Activated T-cell treated with anti-CD3 and anti-CD28 coated beads, Interleukin-2, amount 50 U/mL, for 24 hours (primary cell): ENCODE measurements at regions not wholly inside any gene's neighbourhood (a gene's known extent, or its start where the extent isn't known, plus 50 kb on each side); places are given as distances from the start of the nearest gene placed in this dataset.

ENCODE experiments used
- DNase-seq: peaks from one replicate; pipeline ENCODE4 v3.0.0-alpha.2; 2020
- H3K27ac Mint-ChIP-seq: 2 replicates; pipeline ENCODE4 v1.8.0; 2020; ENCODE audit warnings: mild to moderate bottlenecking, mixed read lengths
- H3K27me3 Mint-ChIP-seq: 2 replicates; pipeline ENCODE4 v1.8.0; 2020; ENCODE audit warnings: mixed read lengths
- H3K36me3 Mint-ChIP-seq: 2 replicates; pipeline ENCODE4 v1.8.0; 2020; ENCODE audit warnings: low read depth, mixed read lengths
- H3K4me1 Mint-ChIP-seq: 2 replicates; pipeline ENCODE4 v1.8.0; 2020; ENCODE audit warnings: low read depth, mixed read lengths
- H3K4me3 Mint-ChIP-seq: 2 replicates; pipeline ENCODE4 v1.8.0; 2020; ENCODE audit warnings: mild to moderate bottlenecking, moderate library complexity, mixed read lengths
- H3K9me3 Mint-ChIP-seq: 2 replicates; pipeline ENCODE4 v1.8.0; 2020; ENCODE audit warnings: mixed read lengths

DNA sequence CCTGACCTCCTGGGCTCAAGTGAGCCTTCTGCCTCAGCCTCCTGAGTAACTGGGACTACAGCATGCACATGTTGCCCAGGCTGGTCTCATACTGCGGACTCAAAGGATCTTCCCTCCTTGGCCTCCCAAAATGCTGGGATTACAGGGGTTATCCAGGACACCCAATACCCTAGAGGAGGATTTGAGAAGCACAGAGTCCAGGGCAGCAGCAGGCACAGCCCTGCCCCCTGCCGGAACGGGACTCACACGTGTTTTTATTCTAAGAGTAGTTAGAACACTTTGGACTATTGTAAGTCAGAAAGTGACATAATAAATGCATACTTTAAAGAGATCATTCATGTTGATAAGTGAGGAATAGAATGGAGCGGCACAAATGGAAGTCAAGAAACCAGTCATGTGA is 80.2 kb downstream of the C6orf118 start:
- H3K4me1 Mint-ChIP-seq, result no peaks in the 10 kb centered on the region
- H3K27ac Mint-ChIP-seq, result no peak overlapping the region
- no peaks in the 10 kb centered on the region for H3K36me3 Mint-ChIP-seq
- peaks cover under 1% of the 10 kb centered on the region for H3K9me3 Mint-ChIP-seq
- H3K27me3 Mint-ChIP-seq, result no peaks in the 10 kb centered on the region
- no peak overlapping the region for H3K4me3 Mint-ChIP-seq
- DNase-seq, result no peak

GRCh38 chr6:165227644-165228329 is 81.6 kb downstream of the C6orf118 start:
- Mint-ChIP-seq H3K27ac (no peak overlapping the region), H3K4me1 (no peaks in the 10 kb centered on the region), H3K4me3 (no peak overlapping the region), H3K36me3 (no peaks in the 10 kb centered on the region), H3K27me3 (no peaks in the 10 kb centered on the region), H3K9me3 (no peaks in the 10 kb centered on the region)
- no peak for DNase-seq

DNA sequence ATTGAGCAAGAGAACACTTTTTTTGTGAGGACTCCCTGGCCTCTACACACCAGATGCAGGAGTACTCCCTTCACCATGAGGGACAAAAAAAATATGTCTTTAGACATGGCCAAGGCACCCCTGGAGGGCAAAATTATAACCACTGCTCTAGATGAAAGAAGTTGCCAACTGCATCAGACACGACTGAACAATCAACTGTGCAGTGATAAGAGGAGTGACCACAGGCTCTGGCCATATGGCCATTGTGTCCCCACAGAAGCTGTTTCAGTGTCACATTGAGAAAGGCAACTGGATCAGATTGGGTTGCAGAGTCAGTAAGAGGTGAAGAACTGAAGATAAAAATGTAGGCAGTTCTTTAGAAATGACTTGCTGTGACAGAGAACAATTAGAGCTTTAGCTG is 85.7 kb downstream of the C6orf118 start:
- Mint-ChIP-seq H3K27me3 (no peaks in the 10 kb centered on the region), H3K36me3 (no peaks in the 10 kb centered on the region), H3K27ac (no peak overlapping the region), H3K9me3 (no peaks in the 10 kb centered on the region), H3K4me3 (no peak overlapping the region), H3K4me1 (no peaks in the 10 kb centered on the region)
- DNase-seq, result no peak

DNA sequence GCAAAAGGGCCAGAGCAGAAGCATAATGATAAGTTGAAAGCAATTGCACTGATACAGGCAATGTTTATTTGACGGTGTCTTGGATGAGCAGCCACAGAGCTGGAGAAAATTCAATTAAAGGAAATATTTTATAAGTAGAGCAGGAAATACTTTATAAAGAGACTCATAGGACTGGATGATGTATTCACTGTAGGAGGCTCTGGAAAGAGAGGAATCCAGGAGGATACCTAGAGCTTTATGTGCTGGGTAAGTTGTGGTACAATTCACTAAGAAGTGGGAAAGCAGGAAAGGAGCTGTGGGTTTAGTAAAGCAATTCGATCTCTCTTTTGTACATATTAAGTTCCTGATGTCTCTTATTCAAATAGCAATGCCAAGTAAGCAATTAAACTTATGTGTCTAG is 86.3 kb downstream of the C6orf118 start:
- DNase-seq, result no peak
- H3K27me3 Mint-ChIP-seq, result no peaks in the 10 kb centered on the region
- no peaks in the 10 kb centered on the region for H3K9me3 Mint-ChIP-seq
- H3K36me3 Mint-ChIP-seq, result no peaks in the 10 kb centered on the region
- H3K27ac Mint-ChIP-seq, result no peak overlapping the region
- H3K4me3 Mint-ChIP-seq, result no peak overlapping the region
- no peaks in the 10 kb centered on the region for H3K4me1 Mint-ChIP-seq

- Mint-ChIP-seq H3K9me3 (no peaks in the 10 kb centered on the region), H3K27ac (no peak overlapping the region), H3K36me3 (no peaks in the 10 kb centered on the region), H3K4me3 (no peak overlapping the region), H3K4me1 (no peaks in the 10 kb centered on the region), H3K27me3 (no peaks in the 10 kb centered on the region)
- DNase-seq, result no peak
Observed at GRCh38 chr6:165222315-165223025, 86.9 kb downstream of the C6orf118 start.

- Mint-ChIP-seq H3K27ac (no peak overlapping the region), H3K4me1 (no peaks in the 10 kb centered on the region), H3K36me3 (no peaks in the 10 kb centered on the region), H3K27me3 (no peaks in the 10 kb centered on the region), H3K4me3 (no peak overlapping the region), H3K9me3 (no peaks in the 10 kb centered on the region)
- DNase-seq, result no peak
Observed at GRCh38 chr6:165220045-165220444, 89.4 kb downstream of the C6orf118 start.

- DNase-seq, result no peak
- Mint-ChIP-seq H3K27ac (no peak overlapping the region), H3K9me3 (no peaks in the 10 kb centered on the region)
Observed at GRCh38 chr6:165219629-165220028, 89.8 kb downstream of the C6orf118 start.

DNA sequence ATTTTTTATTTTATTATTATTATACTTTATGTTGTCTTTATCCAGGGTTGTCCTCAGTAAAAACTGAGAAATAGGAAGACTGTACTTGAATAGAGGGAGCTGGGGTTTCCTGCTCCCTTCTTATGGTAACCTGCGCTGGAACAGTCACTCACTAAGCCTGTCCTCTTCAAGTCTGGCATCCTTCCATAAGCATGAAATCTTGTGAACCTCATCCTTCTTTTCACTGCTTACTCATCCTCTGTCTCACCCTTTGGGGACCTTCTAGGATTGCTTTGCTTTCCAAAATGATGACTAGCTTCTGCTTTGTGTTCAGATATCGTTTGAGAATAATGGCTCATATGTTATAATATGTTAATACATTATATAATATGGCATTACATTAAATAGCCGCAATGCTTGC is 90.6 kb downstream of the C6orf118 start:
- Mint-ChIP-seq H3K4me1 (no peaks in the 10 kb centered on the region), H3K4me3 (no peak overlapping the region), H3K9me3 (no peaks in the 10 kb centered on the region), H3K36me3 (no peaks in the 10 kb centered on the region), H3K27me3 (no peaks in the 10 kb centered on the region), H3K27ac (no peak overlapping the region)
- no peak for DNase-seq

More at GRCh38 chr6:165219629-165220028, 89.8 kb downstream of the C6orf118 start:
- no peaks in the 10 kb centered on the region for H3K4me1 Mint-ChIP-seq
- H3K4me3 Mint-ChIP-seq, result no peak overlapping the region
- H3K27me3 Mint-ChIP-seq, result no peaks in the 10 kb centered on the region
- H3K36me3 Mint-ChIP-seq, result no peaks in the 10 kb centered on the region

DNA sequence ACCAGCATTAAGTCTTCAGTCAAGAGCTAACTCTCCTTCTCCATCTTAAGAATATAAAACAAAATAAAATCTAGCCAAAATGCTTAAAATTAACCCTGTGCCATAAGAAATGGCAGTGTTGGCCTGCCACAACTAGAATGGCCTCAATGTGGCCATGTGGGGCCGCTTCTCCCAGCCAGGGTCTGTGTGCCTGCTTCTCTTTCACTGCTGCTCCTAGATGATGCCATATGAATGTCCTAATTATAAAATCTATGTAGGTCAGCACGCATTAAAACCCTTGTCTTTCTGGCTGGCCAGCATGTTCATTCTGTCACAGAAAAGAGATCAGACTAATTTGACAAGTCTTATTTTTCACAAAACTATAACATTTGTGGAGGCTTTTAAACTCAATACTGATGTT is 102.6 kb downstream of the C6orf118 start:
- no peak overlapping the region for H3K27ac Mint-ChIP-seq
- H3K4me3 Mint-ChIP-seq, result no peak overlapping the region
- no peaks in the 10 kb centered on the region for H3K36me3 Mint-ChIP-seq
- H3K4me1 Mint-ChIP-seq, result no peaks in the 10 kb centered on the region
- H3K9me3 Mint-ChIP-seq, result peaks cover 11% of the 10 kb centered on the region
- no peaks in the 10 kb centered on the region for H3K27me3 Mint-ChIP-seq
- no peak for DNase-seq

- Mint-ChIP-seq H3K4me3 (no peak overlapping the region), H3K4me1 (no peaks in the 10 kb centered on the region), H3K27ac (no peak overlapping the region), H3K9me3 (peaks cover 12% of the 10 kb centered on the region), H3K36me3 (no peaks in the 10 kb centered on the region), H3K27me3 (no peaks in the 10 kb centered on the region)
- no peak for DNase-seq
Observed at GRCh38 chr6:165205632-165206031, 103.8 kb downstream of the C6orf118 start.

DNA sequence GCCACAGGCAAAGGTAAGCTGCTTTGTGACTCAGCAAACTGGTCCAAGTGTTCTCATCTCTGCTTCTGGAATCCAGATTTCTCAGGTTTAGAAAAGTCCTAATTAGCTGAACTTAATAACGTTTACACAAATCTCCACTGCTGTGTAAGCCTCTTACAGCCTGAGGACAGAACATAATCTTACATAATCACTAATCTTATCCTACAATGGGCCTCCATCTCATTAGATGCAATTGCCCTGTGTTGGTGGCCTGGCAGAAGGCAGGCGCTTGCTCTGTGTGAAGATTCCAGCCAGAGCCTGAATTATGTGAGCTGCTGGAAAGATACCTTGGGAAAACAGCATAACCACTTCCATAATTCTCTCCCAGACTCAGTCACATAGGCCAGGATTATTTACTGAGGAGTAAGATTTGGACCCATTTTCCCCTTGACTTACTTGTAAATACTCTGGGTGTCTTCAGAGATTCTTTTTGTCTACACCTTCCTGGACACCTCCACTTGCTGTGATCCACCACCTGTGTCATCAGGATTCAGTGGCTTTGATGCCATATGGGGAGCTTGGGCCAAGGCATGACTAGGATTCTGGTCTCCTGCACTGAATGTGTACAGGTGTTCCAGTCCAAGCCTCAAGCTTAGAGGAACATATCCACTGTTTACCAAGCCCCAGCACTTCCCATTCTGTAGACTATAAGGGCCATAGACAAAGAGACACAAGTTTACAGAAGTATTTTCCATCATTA is 104.4 kb downstream of the C6orf118 start:
- Mint-ChIP-seq H3K9me3 (peaks cover 13% of the 10 kb centered on the region), H3K4me1 (no peaks in the 10 kb centered on the region), H3K27me3 (no peaks in the 10 kb centered on the region), H3K27ac (no peak overlapping the region), H3K36me3 (no peaks in the 10 kb centered on the region), H3K4me3 (no peak overlapping the region)
- DNase-seq, result no peak

DNA sequence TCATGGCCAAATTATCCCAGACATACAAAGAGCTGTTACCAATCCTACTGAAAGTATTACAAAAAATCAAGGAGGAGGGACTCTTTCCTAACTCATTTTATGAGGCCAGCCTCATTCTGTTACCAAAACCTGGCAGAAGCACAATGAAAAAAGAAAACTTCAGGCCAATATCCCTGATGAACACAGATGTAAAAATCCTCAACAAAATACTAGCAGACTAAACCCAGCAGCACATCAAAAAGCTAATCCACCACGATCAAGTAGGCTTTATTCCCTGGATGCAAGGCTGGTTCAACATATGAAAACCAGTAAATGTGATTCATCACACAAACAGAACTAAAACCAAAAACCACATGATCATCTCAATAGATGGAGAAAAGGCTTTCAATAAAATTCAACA is 109.2 kb downstream of the C6orf118 start:
- no peak for DNase-seq
- Mint-ChIP-seq H3K4me1 (no peaks in the 10 kb centered on the region), H3K27me3 (no peaks in the 10 kb centered on the region), H3K27ac (no peak overlapping the region), H3K9me3 (peaks cover 7% of the 10 kb centered on the region), H3K4me3 (no peak overlapping the region), H3K36me3 (no peaks in the 10 kb centered on the region)

GRCh38 chr6:165191461-165191860 is 117.9 kb downstream of the C6orf118 start:
- no peak overlapping the region for H3K27ac Mint-ChIP-seq
- H3K4me3 Mint-ChIP-seq, result no peak overlapping the region
- H3K9me3 Mint-ChIP-seq, result peaks cover 10% of the 10 kb centered on the region
- no peaks in the 10 kb centered on the region for H3K4me1 Mint-ChIP-seq
- H3K36me3 Mint-ChIP-seq, result no peaks in the 10 kb centered on the region
- H3K27me3 Mint-ChIP-seq, result no peaks in the 10 kb centered on the region
- DNase-seq, result no peak

DNA sequence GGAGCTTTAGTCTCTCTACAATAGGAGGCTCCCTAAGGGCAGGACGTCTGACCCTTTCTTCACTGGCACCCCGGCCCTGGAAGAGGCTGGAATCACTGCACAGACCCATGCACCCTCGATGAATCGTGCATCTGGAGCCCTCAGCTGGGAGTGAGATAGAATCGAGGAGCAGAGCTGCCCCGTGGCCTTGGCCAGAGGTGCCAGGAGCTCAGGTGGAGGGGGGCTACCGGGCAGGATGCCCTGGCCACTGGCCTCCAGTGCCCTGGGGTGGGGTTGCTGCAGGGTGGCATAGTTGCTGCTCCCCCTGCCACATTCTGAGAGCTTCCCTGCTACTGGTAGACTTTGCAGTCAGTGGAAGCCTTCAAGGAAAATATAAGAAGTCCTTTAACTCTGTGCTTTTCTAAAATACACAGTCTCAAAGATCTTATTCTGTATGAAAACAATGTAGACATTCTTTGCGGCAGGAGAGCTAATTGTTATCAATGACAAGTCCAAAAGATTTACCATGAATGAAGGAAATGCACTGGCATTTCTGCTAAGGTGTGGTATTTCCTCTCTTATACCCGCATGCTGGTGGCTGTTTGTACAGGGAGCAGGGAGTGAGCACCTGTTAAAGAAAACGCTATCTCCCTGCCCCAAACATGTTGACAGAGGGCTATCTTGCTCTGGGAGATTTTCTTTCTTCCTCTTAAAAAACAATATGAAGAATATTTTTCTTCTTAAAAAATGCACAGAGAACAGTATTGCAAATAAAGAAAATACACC is 122.8 kb downstream of the C6orf118 start:
- no peaks in the 10 kb centered on the region for H3K27me3 Mint-ChIP-seq
- peaks cover 2% of the 10 kb centered on the region for H3K9me3 Mint-ChIP-seq
- H3K4me3 Mint-ChIP-seq, result no peak overlapping the region
- no peaks in the 10 kb centered on the region for H3K36me3 Mint-ChIP-seq
- DNase-seq, result no peak
- no peaks in the 10 kb centered on the region for H3K4me1 Mint-ChIP-seq
- no peak overlapping the region for H3K27ac Mint-ChIP-seq
